Loucy (cell line): ENCODE measurements at regions not wholly inside any gene's neighbourhood (a gene's known extent, or its start where the extent isn't known, plus 50 kb on each side); places are given as distances from the start of the nearest gene placed in this dataset.

ENCODE experiments used
- CTCF ChIP-seq: fragments of 200-600 bp; sonication (generic); conservative IDR thresholded peaks from 2 replicates; pipeline ENCODE4 v1.5.1; 2014; ENCODE audit warnings: mild to moderate bottlenecking, antibody characterized with exemption, low read length
- EZH2phosphoT487 ChIP-seq: fragments of 200-600 bp; IDR thresholded peaks from 2 replicates; pipeline ENCODE4 v1.6.1; 2018; ENCODE audit warnings: antibody characterized with exemption, mild to moderate bottlenecking, moderate library complexity, borderline replicate concordance

- no peak for TF ChIP-seq CTCF
- no peak for TF ChIP-seq EZH2phosphoT487
These were observed 483.2 kb upstream of the DIPK2B start for GRCh38 chrX:45683914-45684313.
